SH-SY5Y (cell line): ENCODE measurements at regions not wholly inside any gene's neighbourhood (a gene's known extent, or its start where the extent isn't known, plus 50 kb on each side); places are given as distances from the start of the nearest gene placed in this dataset.

ENCODE experiments used
- GATA2 ChIP-seq: IDR thresholded peaks from 2 replicates; pipeline ENCODE4 v1.6.1; 2011; ENCODE audit warnings: mild to moderate bottlenecking, low read depth, low read length
- GATA3 ChIP-seq: IDR thresholded peaks from 2 replicates; pipeline ENCODE4 v1.6.1; 2011; ENCODE audit warnings: low read depth, mild to moderate bottlenecking, low read length, moderate library complexity

DNA sequence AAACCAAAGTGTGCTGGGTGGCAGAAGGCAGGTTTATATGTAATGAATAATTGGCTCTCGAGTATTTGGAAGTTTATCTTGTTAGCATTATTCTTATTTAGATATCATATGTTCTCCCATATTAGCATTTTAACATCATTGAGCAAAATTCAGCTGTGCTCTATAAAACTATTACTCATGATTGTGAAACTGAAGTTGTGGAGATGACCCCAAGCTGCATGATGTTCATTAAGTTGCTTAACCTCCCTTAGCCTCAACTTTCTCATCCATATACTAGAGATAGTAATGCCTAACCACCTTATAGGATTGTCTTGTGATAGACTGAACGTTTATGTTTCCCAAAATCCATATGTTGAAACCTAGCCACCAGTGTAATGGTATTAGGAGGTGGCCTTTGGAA, 346.3 kb downstream of the SATB2 start:
- TF ChIP-seq GATA3 (no peak), GATA2 (no peak)
